ENCODE measurements at regions not wholly inside any gene's neighbourhood (a gene's known extent, or its start where the extent isn't known, plus 50 kb on each side); places are given as distances from the start of the nearest gene placed in this dataset.

GRCh38 chr5:29982457-29982856 lies 1211.0 kb upstream of the CDH6 start:
- TF ChIP-seq, protein P1, sequence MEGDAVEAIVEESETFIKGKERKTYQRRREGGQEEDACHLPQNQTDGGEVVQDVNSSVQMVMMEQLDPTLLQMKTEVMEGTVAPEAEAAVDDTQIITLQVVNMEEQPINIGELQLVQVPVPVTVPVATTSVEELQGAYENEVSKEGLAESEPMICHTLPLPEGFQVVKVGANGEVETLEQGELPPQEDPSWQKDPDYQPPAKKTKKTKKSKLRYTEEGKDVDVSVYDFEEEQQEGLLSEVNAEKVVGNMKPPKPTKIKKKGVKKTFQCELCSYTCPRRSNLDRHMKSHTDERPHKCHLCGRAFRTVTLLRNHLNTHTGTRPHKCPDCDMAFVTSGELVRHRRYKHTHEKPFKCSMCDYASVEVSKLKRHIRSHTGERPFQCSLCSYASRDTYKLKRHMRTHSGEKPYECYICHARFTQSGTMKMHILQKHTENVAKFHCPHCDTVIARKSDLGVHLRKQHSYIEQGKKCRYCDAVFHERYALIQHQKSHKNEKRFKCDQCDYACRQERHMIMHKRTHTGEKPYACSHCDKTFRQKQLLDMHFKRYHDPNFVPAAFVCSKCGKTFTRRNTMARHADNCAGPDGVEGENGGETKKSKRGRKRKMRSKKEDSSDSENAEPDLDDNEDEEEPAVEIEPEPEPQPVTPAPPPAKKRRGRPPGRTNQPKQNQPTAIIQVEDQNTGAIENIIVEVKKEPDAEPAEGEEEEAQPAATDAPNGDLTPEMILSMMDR (IDR thresholded peaks at IDR 0.05) = no peak
- TF ChIP-seq EZH2 (IDR thresholded peaks at IDR 0.05) = no peak
